Activated gamma-delta T cell treated with anti-CD3 and anti-CD28 coated beads, Interleukin-2, amount 50 U/mL, for 16 hours (primary cell): ENCODE measurements at regions not wholly inside any gene's neighbourhood (a gene's known extent, or its start where the extent isn't known, plus 50 kb on each side); places are given as distances from the start of the nearest gene placed in this dataset.

Experiments
- DNase-seq: peaks from one replicate; pipeline ENCODE4 v3.0.0-alpha.2; 2020; ENCODE audit warnings: low read depth

DNA sequence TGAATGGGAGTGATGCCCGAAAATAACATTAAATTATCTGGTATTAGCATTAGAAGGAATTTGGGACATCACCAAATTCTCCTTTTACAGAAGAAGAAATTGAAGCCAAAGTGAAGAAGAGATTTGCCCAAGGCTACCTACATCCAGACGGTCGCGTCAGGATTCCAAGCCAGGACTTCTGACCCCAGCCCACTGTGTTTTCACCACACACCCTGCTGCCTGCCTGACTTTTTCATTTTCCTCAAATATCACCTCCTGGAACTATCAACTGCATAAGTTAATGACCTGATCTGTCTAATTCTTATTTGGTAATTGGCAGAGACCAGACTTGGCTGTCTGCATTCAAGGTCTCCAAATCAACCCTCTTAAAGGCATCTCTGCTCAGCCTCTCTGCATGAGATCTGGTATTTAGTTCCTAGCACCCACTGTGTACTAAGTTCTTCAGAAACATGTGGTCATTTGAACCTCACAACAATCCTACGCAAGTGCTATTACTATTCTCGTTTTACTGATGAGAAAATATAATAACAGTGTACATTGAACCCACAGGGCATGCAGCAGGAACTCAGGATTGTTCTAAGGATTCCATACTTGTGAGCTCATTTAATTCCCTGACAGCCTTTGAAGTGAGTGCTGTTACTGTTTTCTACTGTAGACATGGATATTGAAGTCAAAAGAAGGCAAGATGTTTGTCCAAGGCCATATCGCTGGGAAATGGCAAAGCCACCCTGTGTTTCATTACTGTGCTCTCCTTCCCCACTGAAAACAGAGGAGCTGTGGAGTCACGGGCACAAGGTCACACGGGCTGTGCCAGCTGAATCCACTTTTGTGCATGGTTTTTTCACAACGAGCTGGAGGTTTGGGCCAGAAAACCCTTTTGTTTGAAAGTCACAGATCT, 195.2 kb upstream of the C1QTNF7 start:
- DNase-seq = no peak

DNA sequence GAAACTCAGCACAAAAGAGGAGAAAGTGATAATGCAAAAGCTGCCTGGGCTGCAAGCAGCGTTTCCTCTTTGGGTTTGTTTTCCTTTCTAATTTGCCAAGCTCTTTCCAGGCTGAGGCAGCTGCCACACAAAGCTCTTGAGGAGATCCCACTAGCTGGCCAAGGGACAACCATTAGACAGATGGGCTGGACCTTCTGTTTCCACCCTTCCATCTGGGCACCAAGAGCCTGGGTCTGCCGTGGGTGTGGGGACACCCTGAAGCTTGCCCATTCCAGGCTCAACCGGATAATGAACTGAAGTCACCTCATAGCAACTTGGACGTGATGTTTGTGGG, 194.6 kb upstream of the C1QTNF7 start:
- no peak for DNase-seq

DNA sequence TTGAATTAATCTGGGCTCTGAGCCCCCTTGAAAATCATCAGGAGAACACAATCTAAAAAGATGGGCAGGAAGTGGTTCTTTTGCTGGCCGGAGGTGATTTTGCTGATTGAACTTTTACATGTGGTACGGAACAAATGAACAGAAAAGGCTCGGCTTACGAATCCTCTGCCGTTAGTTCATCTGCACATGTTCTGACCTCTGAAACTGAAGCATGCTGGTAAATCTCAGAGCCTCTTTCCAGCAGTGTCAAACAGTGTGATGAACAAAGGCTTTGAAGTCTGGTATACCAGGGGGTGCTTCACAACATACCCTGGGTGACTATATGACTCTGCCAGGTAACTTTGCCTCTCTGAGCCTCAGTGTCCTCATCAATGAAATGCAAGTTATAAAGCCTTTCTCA, 194.2 kb upstream of the C1QTNF7 start:
- DNase-seq = no peak

DNA sequence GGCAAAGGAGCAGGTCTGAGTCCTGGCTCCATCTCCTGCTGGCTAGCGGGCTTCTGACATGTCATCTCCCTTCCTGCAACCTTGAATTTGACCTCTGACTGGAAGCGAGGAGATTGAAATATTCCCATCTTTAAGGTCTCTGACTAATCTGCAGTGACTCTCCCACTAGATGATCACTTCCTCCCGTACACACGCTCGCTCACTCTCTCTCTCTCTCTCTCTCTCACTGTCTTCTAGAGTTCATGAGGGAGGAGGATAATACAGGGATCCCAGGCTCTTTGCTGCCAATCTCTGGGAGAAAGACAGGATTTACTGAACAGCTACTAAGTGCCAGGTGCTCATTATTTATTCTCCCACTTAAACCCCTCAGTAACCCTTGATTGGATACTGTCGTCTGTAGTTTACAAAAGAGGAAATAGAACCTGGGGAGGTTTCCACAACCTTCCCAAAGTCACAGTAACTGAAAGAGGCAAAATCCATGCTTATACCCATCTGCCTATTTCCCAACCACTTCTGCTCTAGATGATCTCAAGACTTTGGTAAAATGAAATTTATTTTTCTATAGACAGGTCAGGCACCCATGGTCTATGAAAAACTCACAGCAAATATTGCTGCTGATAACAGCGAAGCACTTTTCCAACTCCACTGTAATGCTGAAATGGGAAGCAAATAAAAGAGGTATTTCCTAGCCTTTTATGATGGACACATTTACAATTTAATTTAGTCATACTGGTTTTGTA, 193.5 kb upstream of the C1QTNF7 start:
- DNase-seq = no peak

DNA sequence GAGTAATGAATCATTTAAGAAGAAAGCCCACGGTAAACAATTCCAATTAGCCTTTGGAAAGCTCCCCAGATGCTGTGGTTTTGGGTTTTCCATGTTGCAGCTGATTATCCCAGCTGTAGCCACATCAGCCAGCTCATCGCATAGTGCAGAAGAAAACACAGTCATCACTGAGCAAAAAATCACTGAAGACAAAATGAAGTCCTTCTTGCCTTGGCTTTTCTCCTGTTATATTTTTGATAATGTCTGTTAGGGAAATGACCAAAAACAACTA, 193.0 kb upstream of the C1QTNF7 start:
- no peak for DNase-seq

DNA sequence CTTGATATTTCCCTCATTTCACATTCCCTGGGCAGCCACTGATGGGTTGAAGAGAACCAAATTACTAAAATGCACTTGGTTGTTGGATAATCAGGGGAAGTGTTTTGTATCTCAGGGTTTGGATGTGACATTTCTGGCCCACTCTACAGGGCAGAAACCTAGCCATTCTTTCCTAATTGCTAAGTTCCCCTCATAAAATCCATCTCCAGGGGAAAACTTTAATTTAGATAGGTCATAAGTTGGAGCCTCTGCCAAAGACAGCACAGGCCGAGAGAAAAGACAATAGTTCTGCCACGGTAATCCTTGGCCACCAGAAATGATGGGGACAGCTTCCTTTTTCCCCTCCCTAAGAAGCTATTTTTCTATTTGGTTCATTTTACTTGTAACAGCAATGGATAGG, 192.7 kb upstream of the C1QTNF7 start:
- no peak for DNase-seq

DNA sequence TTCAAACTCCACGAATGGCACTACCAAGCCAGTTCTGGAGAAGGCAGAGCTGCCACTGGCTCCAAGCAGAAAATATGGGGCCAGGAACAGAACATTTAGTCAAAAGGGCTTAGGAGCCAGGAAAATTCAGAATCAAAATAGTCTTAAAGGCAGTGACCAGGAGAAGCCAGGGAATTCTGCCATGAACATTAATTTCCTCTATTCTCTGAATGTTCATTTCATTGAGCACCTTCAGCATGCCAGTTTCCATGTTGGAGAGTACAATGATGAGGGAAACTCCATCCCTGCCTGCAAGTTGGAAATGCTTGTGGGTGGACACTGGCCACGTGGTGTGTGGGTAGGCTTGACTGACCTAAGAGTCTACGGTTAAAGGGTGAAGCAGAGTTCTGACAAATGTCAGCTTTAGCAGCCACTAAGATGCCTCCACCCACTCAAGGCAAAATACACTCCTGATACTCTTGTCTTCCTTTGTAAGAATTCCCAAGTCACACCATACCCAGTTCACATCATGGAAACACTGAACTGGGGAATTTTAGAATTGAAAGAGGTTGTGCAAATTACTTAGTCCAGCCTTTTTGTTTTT, 190.1 kb upstream of the C1QTNF7 start:
- DNase-seq = no peak

DNA sequence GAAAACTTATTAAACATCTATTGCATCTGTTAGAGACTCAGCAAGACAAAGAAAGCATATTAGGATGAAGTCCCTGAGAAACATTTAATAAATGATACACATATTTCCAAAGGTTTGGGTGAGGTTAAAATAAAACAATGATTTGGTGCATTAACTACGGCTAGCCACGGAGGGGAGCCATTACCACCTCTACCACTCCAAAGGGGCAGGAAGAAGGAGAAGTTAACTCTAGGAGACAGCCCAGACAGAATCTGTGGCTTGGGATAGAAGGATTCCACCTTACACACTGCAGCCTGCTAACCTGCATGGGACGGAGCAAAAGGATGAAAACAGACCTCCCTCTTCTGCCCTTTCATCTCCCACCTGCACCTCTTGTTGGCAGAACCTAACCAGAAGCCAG, 189.1 kb upstream of the C1QTNF7 start:
- DNase-seq = no peak

DNA sequence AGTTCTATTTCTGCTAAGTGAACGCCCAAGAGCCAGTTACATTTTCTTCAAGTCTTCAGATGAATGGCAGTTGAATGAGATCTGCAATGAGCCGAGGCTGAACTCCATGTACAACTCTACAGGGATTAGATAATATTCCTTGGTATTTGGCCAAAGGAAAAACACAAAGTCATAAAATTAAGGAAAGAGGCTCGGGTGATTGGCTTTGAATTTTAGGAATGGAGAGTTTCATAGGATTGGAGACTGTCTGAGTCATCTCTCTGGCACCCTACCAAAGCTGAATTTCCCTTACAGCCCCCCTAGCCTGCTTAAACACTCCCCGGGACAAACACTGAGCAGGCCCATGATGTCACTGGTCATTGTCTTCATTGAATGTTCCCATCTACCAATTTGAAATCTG, 188.0 kb upstream of the C1QTNF7 start:
- DNase-seq = no peak

DNA sequence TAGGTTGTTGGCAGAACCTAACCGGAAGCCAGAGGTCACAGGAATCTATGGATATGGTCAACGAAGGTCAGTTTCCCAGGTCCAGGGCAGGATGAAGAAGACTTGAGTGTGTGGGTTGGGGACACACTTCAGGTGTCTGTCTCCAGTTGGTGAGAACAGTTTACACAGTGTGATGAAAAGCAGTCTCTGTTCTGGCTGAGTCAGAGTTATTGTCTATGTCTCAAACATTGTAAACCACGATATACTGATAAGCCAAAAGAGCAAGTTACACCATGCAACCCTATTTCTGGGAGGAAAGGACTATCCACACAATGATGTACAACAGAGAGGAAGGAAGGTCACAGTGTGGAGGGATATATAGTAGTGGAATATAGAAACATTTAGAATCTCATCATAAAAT, 187.1 kb upstream of the C1QTNF7 start:
- DNase-seq = no peak

DNA sequence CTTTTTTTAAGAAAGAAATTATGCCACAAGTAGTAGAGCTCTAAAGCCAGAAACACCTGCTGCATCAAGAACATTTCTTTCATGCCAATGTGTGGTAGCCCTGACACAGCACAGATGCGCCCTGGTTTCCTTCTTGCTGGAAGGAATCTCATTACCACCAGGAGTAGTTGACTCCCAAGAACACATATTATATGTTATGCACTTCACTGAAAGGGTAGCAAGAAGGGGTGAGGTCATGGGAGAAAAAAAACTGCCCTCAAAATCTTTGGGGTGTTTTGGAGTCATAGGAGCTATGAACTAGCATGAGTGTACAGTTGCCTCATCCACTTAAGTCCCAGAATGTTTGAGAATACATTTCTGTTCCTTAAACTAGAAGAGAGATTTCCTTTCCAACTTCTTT, 185.8 kb upstream of the C1QTNF7 start:
- DNase-seq = no peak

DNA sequence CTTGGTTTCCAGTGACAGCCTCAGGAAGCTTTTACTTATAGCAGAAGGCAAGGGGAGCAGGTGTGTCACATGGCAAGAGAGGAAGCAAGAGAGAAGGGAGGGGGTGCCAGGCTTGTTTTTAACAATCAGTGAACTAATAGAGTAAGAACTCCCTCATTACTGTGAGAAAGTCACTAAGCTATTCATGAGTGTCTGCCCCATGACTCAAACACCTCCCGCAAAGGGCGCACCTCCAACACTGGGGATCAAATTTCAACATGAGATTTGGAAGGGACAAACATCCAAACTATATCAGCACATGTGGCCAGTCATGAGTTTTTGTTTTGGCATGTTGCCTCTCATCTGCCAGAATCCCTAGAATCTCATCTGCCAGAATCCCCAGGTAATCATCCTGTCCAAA, 183.5 kb upstream of the C1QTNF7 start:
- no peak for DNase-seq

DNA sequence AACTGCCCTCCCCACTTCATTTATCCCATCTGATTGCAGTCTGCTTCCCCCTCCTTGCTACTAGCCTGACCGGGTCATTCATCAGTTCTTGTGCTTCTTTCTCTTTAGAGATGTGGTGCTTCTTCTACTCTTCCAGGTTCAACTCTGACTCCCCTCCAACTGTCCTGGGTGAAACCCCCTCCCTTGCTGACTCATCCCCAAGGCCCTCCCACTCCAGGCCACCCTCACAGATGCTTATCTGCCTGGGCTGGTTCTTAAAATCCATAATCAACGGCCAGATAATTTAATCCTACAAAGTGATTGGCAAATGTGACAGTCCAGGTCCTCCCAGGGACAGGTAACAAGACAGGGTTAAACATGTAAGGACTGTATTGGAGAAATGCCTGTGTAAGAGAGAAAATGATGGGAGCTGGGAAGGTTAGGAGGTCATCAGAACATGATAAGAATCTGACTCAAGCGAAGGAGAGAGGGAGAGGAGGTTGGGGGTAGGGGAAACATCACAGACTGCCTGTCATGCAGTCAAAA, 182.8 kb upstream of the C1QTNF7 start:
- DNase-seq = no peak

DNA sequence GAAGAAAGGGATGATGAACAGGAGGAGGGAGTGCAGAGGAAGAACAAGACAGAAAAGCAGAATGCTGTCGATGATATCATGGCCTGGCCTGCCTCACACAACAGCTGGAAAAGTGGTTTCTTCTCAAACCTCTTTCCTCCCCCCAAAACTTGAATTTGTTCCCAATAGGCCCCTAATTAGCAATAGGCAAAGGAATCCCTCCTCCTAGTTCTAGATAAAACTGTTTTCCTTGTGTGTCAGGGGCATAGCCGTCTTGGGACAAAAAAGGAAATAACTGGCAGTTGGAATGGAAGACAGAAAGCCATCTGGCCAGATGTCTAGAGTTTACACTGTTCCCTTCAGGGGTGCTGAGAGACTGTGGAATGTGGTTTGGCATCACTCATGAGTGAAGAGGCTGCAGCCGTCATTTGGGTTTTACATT, 177.8 kb upstream of the C1QTNF7 start:
- DNase-seq = no peak

DNA sequence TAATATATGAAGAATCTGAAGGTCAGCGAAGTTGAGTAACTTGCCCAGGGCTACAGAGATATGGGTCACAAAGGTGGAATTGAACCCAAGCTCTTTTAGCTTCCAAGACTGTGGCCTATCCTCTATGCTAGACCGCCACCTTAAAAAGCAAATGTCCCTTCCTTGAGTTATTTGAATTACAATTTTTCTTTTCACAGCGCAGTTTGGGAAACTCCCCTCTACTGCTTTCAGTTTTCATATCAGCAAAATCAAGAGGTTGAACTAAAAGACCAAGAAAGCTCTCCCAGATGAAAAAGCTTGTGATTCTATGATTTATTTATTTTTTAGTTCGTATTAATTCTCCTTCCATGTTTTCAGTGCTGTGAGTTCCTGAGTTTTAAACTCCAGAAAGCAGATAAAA, 174.5 kb upstream of the C1QTNF7 start:
- DNase-seq = no peak

DNA sequence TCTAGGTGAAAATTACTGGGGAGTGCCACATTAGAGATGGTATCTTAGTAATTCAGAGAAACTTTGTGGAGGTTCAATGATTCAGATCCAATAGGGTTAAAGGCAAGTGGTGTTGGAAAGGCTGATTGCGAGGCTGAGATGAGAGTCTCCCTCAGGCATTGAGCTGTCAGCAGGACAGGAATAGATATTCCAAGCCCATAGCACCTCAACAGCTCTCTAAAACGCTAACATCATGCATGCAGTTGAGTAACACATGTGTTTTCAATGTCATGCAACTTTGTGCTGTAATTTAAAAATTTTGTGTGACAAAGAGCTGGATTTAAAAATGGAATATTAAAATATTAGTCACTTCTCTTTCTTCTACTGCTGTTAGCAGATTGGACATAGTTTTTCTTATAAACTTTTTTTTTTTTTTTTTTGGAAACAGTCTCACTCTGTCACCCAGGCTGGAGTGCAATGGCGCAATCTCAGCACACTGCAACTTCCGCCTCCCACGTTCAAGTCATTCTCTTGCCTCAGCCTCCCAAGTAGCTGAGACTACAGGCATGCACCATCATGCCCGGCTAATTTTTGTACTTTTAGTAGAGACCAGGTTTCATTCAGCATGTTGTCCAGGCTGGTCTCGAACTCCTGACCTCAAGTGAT, 173.5 kb upstream of the C1QTNF7 start:
- no peak for DNase-seq

DNA sequence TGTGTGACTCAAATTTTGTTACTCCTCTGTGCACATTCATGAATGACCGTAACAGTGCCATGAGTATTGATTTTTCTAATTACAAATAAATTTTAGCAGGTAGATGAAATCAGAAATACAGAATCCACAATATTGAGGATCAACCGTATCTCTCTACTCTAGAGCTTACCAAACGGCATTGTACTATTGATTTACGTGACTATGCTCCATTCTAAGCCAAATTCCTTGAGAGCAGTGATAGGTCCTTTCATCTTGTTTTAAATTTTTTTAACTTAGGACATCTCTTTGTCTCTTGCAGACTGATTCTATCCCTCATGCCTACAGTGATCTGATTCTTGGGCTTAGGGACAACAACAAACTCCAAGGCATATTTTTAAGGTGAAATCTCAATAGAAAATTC, 172.3 kb upstream of the C1QTNF7 start:
- DNase-seq = no peak

DNA sequence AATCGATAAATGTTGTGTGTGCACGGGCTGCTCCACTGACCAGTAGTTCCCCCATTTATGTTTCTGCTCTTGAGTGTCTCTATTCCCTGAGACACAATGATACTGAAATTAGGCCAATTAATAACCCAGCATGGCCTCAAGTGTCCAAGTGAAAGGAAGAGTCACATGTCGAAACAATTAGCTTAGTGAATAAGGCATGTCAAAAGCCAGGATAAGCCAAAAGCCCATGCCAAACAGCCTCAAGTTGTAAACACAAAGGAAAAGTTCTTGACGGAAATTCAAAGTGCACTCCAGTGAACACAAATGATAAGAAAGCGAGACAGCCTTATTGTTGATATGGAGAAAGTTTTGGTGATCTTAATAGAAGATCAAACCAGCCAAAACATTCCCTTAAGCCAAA, 167.1 kb upstream of the C1QTNF7 start:
- DNase-seq = no peak

DNA sequence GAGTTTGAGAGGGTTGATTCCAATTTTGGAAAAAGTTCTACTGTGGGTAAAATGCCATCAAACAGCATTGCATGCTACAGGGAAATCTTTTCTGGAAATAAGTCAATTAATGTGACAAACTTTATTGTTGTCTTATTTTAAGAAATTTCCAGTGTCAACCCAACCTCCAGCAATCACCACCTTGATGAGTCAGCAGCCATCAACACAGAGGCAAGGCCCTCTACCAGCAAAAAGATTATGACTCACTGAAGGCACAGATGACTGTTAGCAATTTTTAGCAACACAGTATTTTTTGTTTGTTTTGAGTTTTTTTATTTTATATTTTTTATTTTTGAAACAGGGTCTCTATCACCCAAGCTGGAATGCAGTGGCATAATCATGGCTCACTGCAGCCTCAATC, 165.4 kb upstream of the C1QTNF7 start:
- no peak for DNase-seq

DNA sequence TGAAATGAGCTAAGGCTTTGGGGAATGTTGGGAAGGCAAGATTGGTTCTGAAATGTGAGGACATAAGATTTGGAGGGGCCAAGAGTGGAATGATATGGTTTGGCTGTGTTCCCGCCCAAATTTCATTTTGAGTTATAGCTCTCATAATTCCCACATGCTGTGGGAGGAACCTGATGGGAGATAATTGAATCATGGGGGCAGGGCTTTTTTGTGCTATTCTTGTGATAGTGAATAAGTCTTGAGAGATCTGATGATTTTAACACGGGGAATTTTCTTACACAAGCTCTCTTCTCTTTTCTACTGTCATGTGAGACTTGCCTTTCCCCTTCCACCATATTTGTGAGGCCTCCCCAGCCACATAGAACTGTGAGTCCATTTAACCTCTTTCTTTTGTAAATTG, 157.6 kb upstream of the C1QTNF7 start:
- no peak for DNase-seq

DNA sequence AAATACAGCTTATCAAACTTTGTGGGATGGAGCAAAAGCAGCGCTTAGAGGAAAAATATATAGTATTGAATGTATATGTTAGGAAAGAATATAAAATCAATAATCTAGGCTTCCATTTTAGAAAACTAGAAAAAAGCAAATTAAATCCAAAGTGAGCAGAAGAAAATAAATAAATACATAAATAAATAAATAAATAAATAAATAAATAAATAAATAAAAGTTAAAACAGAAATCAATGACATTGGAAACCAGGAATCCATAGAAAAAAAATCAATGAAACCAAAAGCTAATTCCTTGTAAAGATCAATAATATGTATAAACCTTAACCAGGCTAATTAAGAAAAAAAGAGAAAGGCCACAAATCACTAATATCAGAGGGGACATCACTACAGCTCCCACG, 141.8 kb upstream of the C1QTNF7 start:
- no peak for DNase-seq

DNA sequence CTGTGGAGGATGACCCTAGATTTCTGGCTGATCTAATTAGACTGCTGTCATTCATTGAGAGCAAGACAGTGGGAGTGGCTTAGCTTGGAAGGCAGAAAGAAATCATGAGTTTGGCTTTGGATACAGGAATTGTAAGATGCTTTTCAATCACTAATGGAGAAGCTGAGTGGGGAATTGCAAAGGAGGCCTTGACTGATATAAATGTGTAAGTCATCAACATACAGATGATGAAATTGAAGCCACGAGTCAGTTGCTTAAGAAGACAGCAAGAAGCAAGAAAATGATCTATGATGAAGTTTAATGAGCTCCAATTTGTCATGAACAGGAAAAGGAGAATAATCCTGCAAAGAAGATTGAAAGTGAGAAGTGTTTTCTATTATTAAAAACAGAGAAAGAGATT, 136.7 kb upstream of the C1QTNF7 start:
- no peak for DNase-seq

DNA sequence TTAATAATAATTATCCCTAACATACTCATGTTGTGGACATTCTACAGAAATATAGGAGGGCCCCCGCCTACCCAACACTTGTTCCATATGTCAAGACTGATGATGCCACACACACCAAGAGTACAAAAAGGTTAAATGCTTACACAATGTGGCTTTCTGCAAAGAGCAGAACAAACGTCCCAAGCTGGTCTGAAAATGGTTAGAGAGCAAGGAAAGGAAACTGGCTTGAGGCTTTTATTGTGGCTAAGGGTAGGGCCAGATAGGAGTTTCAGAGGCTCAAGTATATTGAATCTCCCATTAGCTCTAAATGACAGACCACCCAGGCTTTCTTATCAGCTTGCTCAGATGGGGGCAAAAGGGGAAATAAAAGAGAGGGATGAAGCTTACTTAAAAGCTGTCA, 134.1 kb upstream of the C1QTNF7 start:
- no peak for DNase-seq
